H1 (cell line): ENCODE measurements at regions not wholly inside any gene's neighbourhood (a gene's known extent, or its start where the extent isn't known, plus 50 kb on each side); places are given as distances from the start of the nearest gene placed in this dataset.

Experiments used
- CTCF ChIA-PET: fragments of 300-600 bp; sonication (Branson Sonifier 250); formaldehyde crosslinking; loops from one replicate; lab custom pipeline; 2021; ENCODE audit not compliant: partially characterized antibody; lab: Charles Lee
- POLR2A ChIA-PET: fragments of 300-600 bp; sonication (Branson Sonifier 250); formaldehyde crosslinking; loops from one replicate; lab custom pipeline; 2021; ENCODE audit warnings: inconsistent platforms; ENCODE audit not compliant: partially characterized antibody; lab: Charles Lee
- DNase-seq, 2 experiments: peaks; one replicate each; pipeline versions ENCODE4 v3.0.0 to v3.0.0-alpha.2; 2010 to 2022; ENCODE audit warnings: low spot score in 2 of 2, low read depth in 1 of 2, mixed read lengths in 1 of 2
- FAIRE-seq: peaks from 2 replicates; lab custom pipeline; 2011; peaks lifted over from hg19 to GRCh38; lab: Jason Lieb, UNC
- H2AFZ ChIP-seq: 2 replicates; pipeline ENCODE4 v1.8.1; 2012; ENCODE audit warnings: low read length, inconsistent platforms
- H2AK5ac ChIP-seq: 2 replicates; pipeline ENCODE4 v1.6.1; 2013; ENCODE audit warnings: low read depth, low read length
- H2BK120ac ChIP-seq: replicated peaks from 2 replicates; pipeline ENCODE3; 2013; ENCODE audit warnings: low read depth, low read length, inconsistent platforms
- H2BK12ac ChIP-seq: 2 replicates; pipeline ENCODE4 v1.6.1; 2013; ENCODE audit warnings: low read depth, low read length
- H2BK15ac ChIP-seq: 2 replicates; pipeline ENCODE4 v1.6.1; 2013; ENCODE audit warnings: low read length
- H2BK20ac ChIP-seq: 2 replicates; pipeline ENCODE4 v1.6.1; 2013; ENCODE audit warnings: low read length
- H2BK5ac ChIP-seq: 2 replicates; pipeline ENCODE4 v1.6.1; 2013; ENCODE audit warnings: low read depth, low read length
- H3K14ac ChIP-seq: 2 replicates; pipeline ENCODE4 v1.6.1; 2013; ENCODE audit warnings: inconsistent platforms; ENCODE audit not compliant: insufficient read length
- H3K18ac ChIP-seq: 2 replicates; pipeline ENCODE4 v1.6.1; 2013; ENCODE audit warnings: low read length; ENCODE audit errors: extremely low read depth
- H3K23ac ChIP-seq: 2 replicates; pipeline ENCODE4 v1.6.1; 2013; ENCODE audit warnings: inconsistent platforms; ENCODE audit not compliant: insufficient read length
- H3K23me2 ChIP-seq: 2 replicates; pipeline ENCODE4 v1.6.1; 2013; ENCODE audit warnings: low read depth, low read length
- H3K27ac ChIP-seq: 2 replicates; pipeline ENCODE4 v1.6.1; 2011; ENCODE audit warnings: low read depth, low read length, inconsistent platforms
- H3K27me3 ChIP-seq, 4 experiments: replicated peaks in 1 of 4; 1 replicate in 1 of 4; 2 replicates in 3 of 4; pipeline versions ENCODE4 v1.6.1 to v1.8.1; 2011 to 2013; ENCODE audit warnings: low read length in 3 of 4, mild to moderate bottlenecking in 3 of 4, inconsistent platforms in 2 of 4, mixed read lengths in 2 of 4, moderate library complexity in 1 of 4; ENCODE audit not compliant: control insufficient read depth in 3 of 4, insufficient read depth in 3 of 4; ENCODE audit errors: extremely low read depth in 1 of 4
- H3K36me3 ChIP-seq, 4 experiments: 2 replicates each; pipeline versions ENCODE4 v1.6.1 to v1.8.1; 2011 to 2013; ENCODE audit warnings: mild to moderate bottlenecking in 4 of 4, low read length in 3 of 4, moderate library complexity in 2 of 4, control low read depth in 1 of 4, inconsistent platforms in 1 of 4; ENCODE audit not compliant: insufficient read depth in 4 of 4, control insufficient read depth in 2 of 4
- H3K4ac ChIP-seq: replicated peaks from 2 replicates; pipeline ENCODE3; 2013; ENCODE audit warnings: low read length, low read depth, mixed read lengths, inconsistent platforms; ENCODE audit not compliant: insufficient read length
- H3K4me1 ChIP-seq, 4 experiments: replicated peaks in 1 of 4; 1 replicate in 1 of 4; 2 replicates in 3 of 4; pipeline versions ENCODE4 v1.6.1 to v1.8.1; 2011 to 2013; ENCODE audit warnings: low read length in 3 of 4, inconsistent platforms in 2 of 4, mixed read lengths in 1 of 4; ENCODE audit not compliant: insufficient read depth in 4 of 4, control insufficient read depth in 3 of 4
- H3K4me2 ChIP-seq, 2 experiments: 2 replicates each; pipeline versions ENCODE4 v1.6.1 to v1.8.1; 2011 to 2013; ENCODE audit warnings: low read depth in 2 of 2, low read length in 2 of 2, control low read depth in 1 of 2, inconsistent platforms in 1 of 2, mild to moderate bottlenecking in 1 of 2; ENCODE audit not compliant: insufficient read depth in 1 of 2
- H3K4me3 ChIP-seq, 4 experiments: fragments of 200-600, 300-600 bp in 1 of 4; sonication (generic), shearing (Covaris generic), sonication (Bioruptor Twin) in 1 of 4; 2 replicates each; pipeline versions ENCODE4 v1.5.1 to v1.8.1; 2011 to 2016; ENCODE audit warnings: low read length in 4 of 4, low read depth in 3 of 4, control low read depth in 2 of 4, inconsistent platforms in 2 of 4, mild to moderate bottlenecking in 2 of 4, mixed read lengths in 1 of 4, moderate library complexity in 1 of 4; ENCODE audit not compliant: insufficient read depth in 2 of 4; ENCODE audit errors: extremely low read depth in 1 of 4
- H3K56ac ChIP-seq: replicated peaks from 2 replicates; pipeline ENCODE3; 2013; ENCODE audit warnings: low read depth, mild to moderate bottlenecking, mixed read lengths, low read length, inconsistent platforms; ENCODE audit not compliant: insufficient read length
- H3K79me1 ChIP-seq: 2 replicates; pipeline ENCODE4 v1.6.1; 2013; ENCODE audit warnings: low read depth, low read length, control low read depth
- H3K79me2 ChIP-seq, 2 experiments: 2 replicates each; pipeline versions ENCODE4 v1.6.1 to v1.8.1; 2012 to 2013; ENCODE audit warnings: low read length in 2 of 2, mild to moderate bottlenecking in 2 of 2, inconsistent platforms in 1 of 2; ENCODE audit not compliant: insufficient read depth in 2 of 2, control insufficient read depth in 1 of 2
- H3K9ac ChIP-seq, 4 experiments: replicated peaks in 1 of 4; 1 replicate in 1 of 4; 2 replicates in 3 of 4; pipeline versions ENCODE4 v1.6.1 to v1.8.1; 2011 to 2013; ENCODE audit warnings: low read depth in 3 of 4, low read length in 3 of 4, control low read depth in 2 of 4, mild to moderate bottlenecking in 2 of 4, moderate library complexity in 2 of 4, inconsistent platforms in 1 of 4; ENCODE audit errors: extremely low read depth in 1 of 4
- H3K9me3 ChIP-seq, 2 experiments: 2 replicates each; pipeline versions ENCODE4 v1.6.1 to v1.8.1; 2012 to 2013; ENCODE audit warnings: mild to moderate bottlenecking in 2 of 2, moderate library complexity in 2 of 2, control low read depth in 1 of 2, inconsistent platforms in 1 of 2, low read depth in 1 of 2, low read length in 1 of 2, mixed read lengths in 1 of 2; ENCODE audit not compliant: insufficient read depth in 2 of 2
- H4K20me1 ChIP-seq, 2 experiments: replicated peaks in 1 of 2; 2 replicates each; pipeline versions ENCODE3 to v1.8.1; 2011 to 2013; ENCODE audit warnings: inconsistent platforms in 2 of 2, low read length in 2 of 2, mild to moderate bottlenecking in 1 of 2; ENCODE audit not compliant: insufficient read depth in 2 of 2, control insufficient read depth in 1 of 2
- H4K5ac ChIP-seq: 2 replicates; pipeline ENCODE4 v1.6.1; 2013; ENCODE audit warnings: low read length, low read depth, mixed read lengths, inconsistent platforms; ENCODE audit not compliant: insufficient read length
- H4K8ac ChIP-seq: 2 replicates; pipeline ENCODE4 v1.8.0; 2013; ENCODE audit warnings: mild to moderate bottlenecking, moderate library complexity, low read length, inconsistent platforms; ENCODE audit not compliant: insufficient read depth; ENCODE audit errors: extremely low read depth
- H4K91ac ChIP-seq: replicated peaks from 2 replicates; pipeline ENCODE3; 2013; ENCODE audit warnings: low read length, mixed read lengths, inconsistent platforms; ENCODE audit not compliant: insufficient read length
- BCL11A ChIP-seq, 2 experiments: IDR thresholded peaks; one replicate each; pipeline ENCODE4 v1.6.1; 2011; ENCODE audit warnings: low read depth in 2 of 2, low read length in 2 of 2, mild to moderate bottlenecking in 2 of 2
- EP300 ChIP-seq, 2 experiments: IDR thresholded peaks; 1 replicate in 1 of 2; 2 replicates in 1 of 2; pipeline ENCODE4 v1.6.1; 2011 to 2012; ENCODE audit warnings: low read depth in 2 of 2, low read length in 2 of 2, mild to moderate bottlenecking in 2 of 2, borderline replicate concordance in 1 of 2, inconsistent platforms in 1 of 2, moderate library complexity in 1 of 2
- KDM1A ChIP-seq: fragments of 200-600, 300-600 bp; sonication (generic); IDR thresholded peaks from 2 replicates; pipeline ENCODE4 v1.7.1; 2016; ENCODE audit warnings: mild to moderate bottlenecking, low read length, borderline replicate concordance
- KDM5A ChIP-seq: fragments of 200-600 bp; IDR thresholded peaks from 2 replicates; pipeline ENCODE4 v1.7.1; 2012; ENCODE audit warnings: mild to moderate bottlenecking, low read length, inconsistent platforms, mixed read lengths
- NANOG ChIP-seq: IDR thresholded peaks from 2 replicates; pipeline ENCODE4 v1.6.1; 2011; ENCODE audit warnings: low read length, low read depth, mild to moderate bottlenecking, inconsistent platforms; ENCODE audit not compliant: insufficient read depth, poor library complexity, severe bottlenecking
- POLR2AphosphoS5 ChIP-seq: IDR thresholded peaks from 2 replicates; pipeline ENCODE4 v1.6.1; 2011; ENCODE audit warnings: low read depth, low read length
- SIN3A ChIP-seq, 2 experiments: IDR thresholded peaks in 1 of 2; conservative IDR thresholded peaks in 1 of 2; 2 replicates each; pipeline ENCODE4 v1.6.1; 2011 to 2012; ENCODE audit warnings: low read length in 2 of 2, improper control_type of control experiment in 1 of 2, low read depth in 1 of 2, mild to moderate bottlenecking in 1 of 2
- SIRT6 ChIP-seq: IDR thresholded peaks from one replicate; pipeline ENCODE4 v1.7.1; 2012; ENCODE audit warnings: low read length, inconsistent platforms
- TAF7 ChIP-seq: optimal IDR thresholded peaks from 2 replicates; pipeline ENCODE3; 2011; ENCODE audit warnings: low read depth, mild to moderate bottlenecking, inconsistent platforms, low read length, moderate library complexity, borderline replicate concordance
- WGBS, 2 experiments: shearing (Covaris generic) in 1 of 2; methylation state at CpG; one replicate each; pipeline versions ENCODE4 v1.1.6 to v1.1.7; 2013 to 2015; ENCODE audit warnings: low lambda C conversion rate in 2 of 2, mixed read lengths in 2 of 2, inconsistent platforms in 1 of 2, low coverage in 1 of 2, missing lambda C conversion rate in 1 of 2; ENCODE audit not compliant: insufficient replicate concordance in 2 of 2, insufficient coverage in 1 of 2, insufficient read length in 1 of 2; ENCODE audit errors: extremely low coverage in 1 of 2, missing lambda C conversion rate in 1 of 2; 5-methylcytosine and 5-hydroxymethylcytosine counted together
- TF ChIP-seq, protein P1 (sequence below): IDR thresholded peaks from 2 replicates; pipeline ENCODE4 v1.6.1; 2012; ENCODE audit warnings: low read length, inconsistent platforms

DNA sequence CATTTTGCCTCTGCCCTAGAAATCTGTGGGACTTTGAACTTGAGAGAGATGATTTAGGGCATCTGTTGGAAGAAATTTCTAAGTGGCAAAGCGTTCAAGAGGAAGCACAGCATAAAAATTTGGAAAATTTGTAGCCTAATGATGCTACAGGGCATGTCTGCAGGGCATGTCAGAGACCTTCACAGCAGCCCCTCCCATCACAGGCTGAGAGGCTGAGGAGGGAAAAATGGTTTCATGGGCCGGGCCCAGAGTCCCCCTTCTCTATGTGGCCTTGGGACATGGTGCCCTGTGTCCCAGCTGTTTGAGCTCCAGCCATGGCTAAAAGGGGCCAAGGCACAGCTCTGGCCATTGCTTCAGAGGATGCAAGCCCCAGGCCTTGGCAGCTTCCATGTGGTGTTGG, 203.0 kb downstream of the STK31 start:
- H2BK120ac ChIP-seq = no peak overlapping the region
- H4K5ac ChIP-seq = no peak overlapping the region
- DNase-seq = no peak
- CTCF ChIA-PET = no interaction called here
- H3K27me3 ChIP-seq = no peaks in the 10 kb centered on the region
- no peak for FAIRE-seq
- H2BK12ac ChIP-seq = no peak overlapping the region
- H3K79me1 ChIP-seq = no peaks in the 10 kb centered on the region
- H2BK5ac ChIP-seq = no peak overlapping the region
- H3K27ac ChIP-seq = no peak overlapping the region
- H3K9me3 ChIP-seq = no peaks in the 10 kb centered on the region
- no peak overlapping the region for H3K9ac ChIP-seq
- H3K23ac ChIP-seq = no peak overlapping the region
- no peaks in the 10 kb centered on the region for H4K20me1 ChIP-seq
- H2AFZ ChIP-seq = no peak overlapping the region
- no peak overlapping the region for H3K4me2 ChIP-seq
- no peak overlapping the region for H2AK5ac ChIP-seq
- no peak overlapping the region for H2BK20ac ChIP-seq
- H3K79me2 ChIP-seq = no peaks in the 10 kb centered on the region
- H3K4me1 ChIP-seq = no peaks in the 10 kb centered on the region
- no peak overlapping the region for H3K14ac ChIP-seq
- H3K18ac ChIP-seq = no peak overlapping the region
- H4K8ac ChIP-seq = no peak overlapping the region
- no peak overlapping the region for H3K4ac ChIP-seq
- H3K36me3 ChIP-seq = no peaks in the 10 kb centered on the region; a peak in 1 of 8 replicates
- WGBS, 2 experiments = 78% methylated on average over 2 of the region's 2 CpGs; no CpG with 5 or more reads in 1 of the 2 experiments
- no peak overlapping the region for H3K56ac ChIP-seq
- H4K91ac ChIP-seq = no peak overlapping the region
- H3K4me3 ChIP-seq = no peak overlapping the region
- no peaks in the 10 kb centered on the region for H3K23me2 ChIP-seq
- no peak overlapping the region for H2BK15ac ChIP-seq
- POLR2A ChIA-PET = no interaction called here
- TF ChIP-seq SIRT6 (no peak), POLR2AphosphoS5 (no peak), KDM5A (no peak), BCL11A (IDR thresholded peaks at IDR 0.05; ENCODE audit: low read depth in 2 of 2, low read length in 2 of 2) (no peak), KDM1A (no peak), NANOG (no peak), TAF7 (no peak), SIN3A (conservative IDR thresholded peaks at IDR 0.05 in 1 of 2, IDR thresholded peaks at IDR 0.05 in 1 of 2; ENCODE audit: low read depth in 1 of 2, low read length in 2 of 2) (no peak), EP300 (IDR thresholded peaks at IDR 0.05; ENCODE audit: borderline replicate concordance in 1 of 2, low read depth in 2 of 2, low read length in 2 of 2) (no peak)
- TF ChIP-seq, protein P1, sequence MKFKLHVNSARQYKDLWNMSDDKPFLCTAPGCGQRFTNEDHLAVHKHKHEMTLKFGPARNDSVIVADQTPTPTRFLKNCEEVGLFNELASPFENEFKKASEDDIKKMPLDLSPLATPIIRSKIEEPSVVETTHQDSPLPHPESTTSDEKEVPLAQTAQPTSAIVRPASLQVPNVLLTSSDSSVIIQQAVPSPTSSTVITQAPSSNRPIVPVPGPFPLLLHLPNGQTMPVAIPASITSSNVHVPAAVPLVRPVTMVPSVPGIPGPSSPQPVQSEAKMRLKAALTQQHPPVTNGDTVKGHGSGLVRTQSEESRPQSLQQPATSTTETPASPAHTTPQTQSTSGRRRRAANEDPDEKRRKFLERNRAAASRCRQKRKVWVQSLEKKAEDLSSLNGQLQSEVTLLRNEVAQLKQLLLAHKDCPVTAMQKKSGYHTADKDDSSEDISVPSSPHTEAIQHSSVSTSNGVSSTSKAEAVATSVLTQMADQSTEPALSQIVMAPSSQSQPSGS = no peak
